Spleen (tissue), 7 donors: ENCODE measurements at regions not wholly inside any gene's neighbourhood (a gene's known extent, or its start where the extent isn't known, plus 50 kb on each side); places are given as distances from the start of the nearest gene placed in this dataset.

Experiments used
- POLR2A ChIP-seq, 3 donors: fragments of 450-650 bp; IDR thresholded peaks; one replicate each; pipeline ENCODE4 v1.5.1; 2017; ENCODE audit warnings: antibody characterized with exemption in 3 of 3, mild to moderate bottlenecking in 1 of 3
- POLR2AphosphoS5 ChIP-seq, 3 donors: sonication (generic); formaldehyde crosslinking; IDR thresholded peaks; one replicate each; pipeline ENCODE4 v1.5.1; 2017; ENCODE audit warnings: antibody characterized with exemption in 3 of 3
- TF ChIP-seq, protein P1 (sequence below), 11 experiments: fragments of 200-600 bp in 7 of 11; fragments of 450-650 bp in 4 of 11; sonication (generic) in 4 of 11; IDR thresholded peaks in 8 of 11; conservative IDR thresholded peaks in 3 of 11; 1 replicate in 7 of 11; 2 replicates in 4 of 11; pipeline versions ENCODE4 v1.4.0 to v1.8.0; 2016 to 2021; ENCODE audit warnings: antibody characterized with exemption in 11 of 11, inconsistent platforms in 4 of 11, mild to moderate bottlenecking in 1 of 11
- donor health status: DM: no; HTN: no; CAD: no; lungs with moderate emphysema.
- donor health status: DM: no; HTN: no; CAD: no.
- donor health status: DM: no; HTN: no; CAD: no.

DNA sequence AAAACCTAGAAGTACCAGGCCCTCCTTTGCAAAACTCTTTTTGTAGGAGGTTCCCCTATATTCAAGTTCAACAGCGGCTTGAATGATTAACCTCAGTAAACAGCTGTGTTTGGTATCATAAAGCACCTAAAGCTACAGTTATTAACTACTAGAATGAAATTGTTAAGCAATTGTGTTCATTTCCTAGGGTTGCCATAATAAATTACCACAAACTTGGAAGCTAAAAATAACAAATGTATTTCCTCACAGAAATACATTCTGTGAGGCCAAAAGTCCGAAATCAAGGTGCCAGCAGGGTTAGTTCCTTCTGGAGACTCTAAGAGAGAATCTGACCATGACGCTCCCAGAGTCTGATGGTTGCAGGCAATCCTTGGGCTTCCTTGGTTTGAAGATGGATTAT lies 202.1 kb upstream of the ACVR2A start:
- TF ChIP-seq, protein P1, sequence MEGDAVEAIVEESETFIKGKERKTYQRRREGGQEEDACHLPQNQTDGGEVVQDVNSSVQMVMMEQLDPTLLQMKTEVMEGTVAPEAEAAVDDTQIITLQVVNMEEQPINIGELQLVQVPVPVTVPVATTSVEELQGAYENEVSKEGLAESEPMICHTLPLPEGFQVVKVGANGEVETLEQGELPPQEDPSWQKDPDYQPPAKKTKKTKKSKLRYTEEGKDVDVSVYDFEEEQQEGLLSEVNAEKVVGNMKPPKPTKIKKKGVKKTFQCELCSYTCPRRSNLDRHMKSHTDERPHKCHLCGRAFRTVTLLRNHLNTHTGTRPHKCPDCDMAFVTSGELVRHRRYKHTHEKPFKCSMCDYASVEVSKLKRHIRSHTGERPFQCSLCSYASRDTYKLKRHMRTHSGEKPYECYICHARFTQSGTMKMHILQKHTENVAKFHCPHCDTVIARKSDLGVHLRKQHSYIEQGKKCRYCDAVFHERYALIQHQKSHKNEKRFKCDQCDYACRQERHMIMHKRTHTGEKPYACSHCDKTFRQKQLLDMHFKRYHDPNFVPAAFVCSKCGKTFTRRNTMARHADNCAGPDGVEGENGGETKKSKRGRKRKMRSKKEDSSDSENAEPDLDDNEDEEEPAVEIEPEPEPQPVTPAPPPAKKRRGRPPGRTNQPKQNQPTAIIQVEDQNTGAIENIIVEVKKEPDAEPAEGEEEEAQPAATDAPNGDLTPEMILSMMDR (IDR thresholded peaks at IDR 0.05 in 8 of 11, conservative IDR thresholded peaks at IDR 0.05 in 3 of 11), result no peak
- TF ChIP-seq POLR2A (IDR thresholded peaks at IDR 0.05), result no peak
- TF ChIP-seq POLR2AphosphoS5 (IDR thresholded peaks at IDR 0.05), result no peak
